Suprapubic skin (tissue), 4 donors: ENCODE measurements at regions not wholly inside any gene's neighbourhood (a gene's known extent, or its start where the extent isn't known, plus 50 kb on each side); places are given as distances from the start of the nearest gene placed in this dataset.
A peak's percentile ranks its signal among the peaks of the same experiment; 100 is the strongest.

Source experiments
- DNase-seq, 2 donors: peaks; one replicate each; pipeline ENCODE4 v3.0.0-alpha.2; 2019; ENCODE audit warnings: low spot score in 2 of 2
- H3K27ac ChIP-seq: fragments of 200-600 bp; sonication (generic); one replicate; pipeline ENCODE4 v1.5.1; 2019
- H3K27me3 ChIP-seq: fragments of 200-600 bp; sonication (generic); one replicate; pipeline ENCODE4 v1.5.1; 2019
- H3K36me3 ChIP-seq: fragments of 200-600 bp; sonication (generic); one replicate; pipeline ENCODE4 v1.5.1; 2019
- H3K4me1 ChIP-seq: fragments of 200-600 bp; sonication (generic); one replicate; pipeline ENCODE4 v1.5.1; 2019
- H3K4me3 ChIP-seq: fragments of 200-600 bp; sonication (generic); one replicate; pipeline ENCODE4 v1.5.1; 2019; ENCODE audit warnings: mild to moderate bottlenecking
- H3K9me3 ChIP-seq: fragments of 200-600 bp; sonication (generic); one replicate; pipeline ENCODE4 v1.5.1; 2019
- CTCF ChIP-seq, 2 donors: fragments of 200-600 bp in 1 of 2; fragments of 450-650 bp in 1 of 2; sonication (generic) in 1 of 2; IDR thresholded peaks; one replicate each; pipeline ENCODE4 v1.5.1; 2016 to 2019; ENCODE audit warnings: antibody characterized with exemption in 2 of 2, mild to moderate bottlenecking in 1 of 2, moderate library complexity in 1 of 2
- EP300 ChIP-seq: sonication (generic); formaldehyde crosslinking; IDR thresholded peaks from one replicate; pipeline ENCODE4 v1.6.1; 2017; ENCODE audit warnings: antibody characterized with exemption
- POLR2A ChIP-seq, 2 donors: fragments of 450-650 bp; IDR thresholded peaks; one replicate each; pipeline ENCODE4 v1.6.1; 2017; ENCODE audit warnings: antibody characterized with exemption in 2 of 2, mild to moderate bottlenecking in 2 of 2, moderate library complexity in 2 of 2
- POLR2AphosphoS5 ChIP-seq, 3 donors: sonication (generic); formaldehyde crosslinking; IDR thresholded peaks; one replicate each; pipeline ENCODE4 v1.6.1; 2017; ENCODE audit warnings: antibody characterized with exemption in 3 of 3
- WGBS: methylation state at CpG from one replicate; pipeline ENCODE4 v1.1.5; 2018; 5-methylcytosine and 5-hydroxymethylcytosine counted together

GRCh38 chr11:76607431-76607830 is 63.1 kb downstream of the LRRC32 start:
- Histone ChIP-seq H3K36me3 (no peaks in the 10 kb centered on the region), H3K4me1 (peaks cover 55% of the 10 kb centered on the region), H3K4me3 (no peak overlapping the region), H3K27me3 (no peaks in the 10 kb centered on the region), H3K9me3 (no peaks in the 10 kb centered on the region), H3K27ac (no peak overlapping the region)
- DNase-seq: no peak
- TF ChIP-seq POLR2A (IDR thresholded peaks at IDR 0.05) (no peak), EP300 (no peak), POLR2AphosphoS5 (IDR thresholded peaks at IDR 0.05) (no peak), CTCF (IDR thresholded peaks at IDR 0.05) (no peak)
- WGBS: 89% methylated on average over 2 of the region's 2 CpGs

DNA sequence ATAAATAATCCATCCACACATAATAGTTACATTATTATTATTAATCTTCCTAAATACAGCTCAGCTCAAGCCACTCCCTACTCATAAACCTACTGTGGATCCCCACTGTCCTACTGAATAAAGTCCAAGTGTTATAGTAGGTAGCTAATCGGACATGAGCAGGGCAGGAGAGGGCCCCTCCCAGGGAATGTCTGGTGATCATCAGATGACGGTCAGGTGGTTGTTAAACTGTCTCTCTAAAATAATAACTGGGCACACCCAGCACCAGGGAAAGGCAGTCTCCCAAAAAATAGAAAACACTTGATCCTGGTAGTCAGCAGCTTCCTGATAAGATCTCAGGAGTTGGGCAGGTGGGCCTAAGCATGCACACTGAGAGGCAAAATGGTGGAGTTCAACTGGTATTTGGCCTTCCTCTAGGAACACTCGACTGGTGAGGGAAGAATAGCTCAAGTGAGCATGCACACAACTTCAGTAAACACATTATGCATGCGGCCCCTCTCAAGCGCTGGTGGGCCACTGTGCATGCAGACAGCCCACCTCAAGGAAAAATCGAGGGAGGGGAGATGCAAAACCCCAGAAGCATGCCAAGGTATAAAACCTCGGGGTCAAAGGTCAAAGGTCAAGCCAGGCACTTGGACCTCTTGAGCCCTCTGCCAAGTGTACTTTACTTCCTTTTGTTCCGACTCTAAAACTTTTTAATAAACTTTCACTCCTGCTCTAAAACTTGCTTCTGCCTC is 65.0 kb downstream of the LRRC32 start:
- no peaks in the 10 kb centered on the region for H3K36me3 ChIP-seq
- peaks cover 54% of the 10 kb centered on the region for H3K4me1 ChIP-seq
- 77% methylated on average over 8 of the region's 8 CpGs for WGBS
- H3K27me3 ChIP-seq: no peaks in the 10 kb centered on the region
- H3K9me3 ChIP-seq: no peaks in the 10 kb centered on the region
- TF ChIP-seq POLR2A (IDR thresholded peaks at IDR 0.05): no peak
- no peak for TF ChIP-seq CTCF (IDR thresholded peaks at IDR 0.05)
- TF ChIP-seq POLR2AphosphoS5 (IDR thresholded peaks at IDR 0.05): no peak
- no peak for TF ChIP-seq EP300
- no peak overlapping the region for H3K4me3 ChIP-seq
- H3K27ac ChIP-seq: peak overlapping the region; percentile 67
- peak; percentile 56 to 69 for DNase-seq

GRCh38 chr11:76604626-76605241 is 65.8 kb downstream of the LRRC32 start:
- DNase-seq: peak; percentile 61 to 80
- Histone ChIP-seq H3K9me3 (no peaks in the 10 kb centered on the region), H3K27ac (peak overlapping the region; percentile 52), H3K4me3 (no peak overlapping the region), H3K27me3 (no peaks in the 10 kb centered on the region), H3K4me1 (peaks cover 49% of the 10 kb centered on the region), H3K36me3 (no peaks in the 10 kb centered on the region)
- 64% methylated on average over 1 of the region's 8 CpGs for WGBS
- TF ChIP-seq CTCF (IDR thresholded peaks at IDR 0.05): no peak
- no peak for TF ChIP-seq EP300
- no peak for TF ChIP-seq POLR2A (IDR thresholded peaks at IDR 0.05)
- no peak for TF ChIP-seq POLR2AphosphoS5 (IDR thresholded peaks at IDR 0.05)

DNA sequence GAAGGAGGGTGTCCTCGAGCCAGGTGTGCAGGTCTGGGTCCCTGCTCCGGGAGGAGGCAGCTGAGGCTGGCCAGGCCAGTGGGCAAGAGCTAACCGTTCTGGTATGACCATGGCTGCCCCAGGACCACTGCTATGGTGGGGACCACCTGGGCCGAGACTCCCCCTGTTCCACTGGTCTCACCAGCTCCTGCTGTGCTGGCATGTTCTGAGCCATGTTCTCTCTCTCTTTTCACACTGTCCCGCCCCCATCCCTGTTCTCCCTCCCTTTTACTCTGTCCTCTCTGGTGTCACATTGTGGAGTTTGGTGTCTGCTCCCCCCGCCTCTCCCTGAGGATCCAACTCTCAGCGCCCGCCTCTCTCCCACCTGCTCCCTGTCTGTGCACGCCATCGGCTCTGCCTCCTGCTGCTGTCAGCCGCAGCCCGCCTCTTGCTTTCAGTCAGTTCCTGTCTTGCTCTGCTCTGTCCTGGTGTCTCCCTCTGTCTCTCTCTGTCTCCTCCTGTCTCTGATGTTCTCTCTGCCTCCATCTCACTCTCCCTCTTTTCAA is 66.4 kb downstream of the LRRC32 start:
- Histone ChIP-seq H3K27ac (peak overlapping the region; percentile 52), H3K9me3 (no peaks in the 10 kb centered on the region), H3K27me3 (no peaks in the 10 kb centered on the region), H3K36me3 (no peaks in the 10 kb centered on the region), H3K4me1 (peaks cover 48% of the 10 kb centered on the region), H3K4me3 (no peak overlapping the region)
- TF ChIP-seq EP300: no peak
- no peak for TF ChIP-seq POLR2A (IDR thresholded peaks at IDR 0.05)
- no peak for TF ChIP-seq POLR2AphosphoS5 (IDR thresholded peaks at IDR 0.05)
- TF ChIP-seq CTCF (IDR thresholded peaks at IDR 0.05): no peak
- WGBS: 60% methylated on average over 12 of the region's 12 CpGs
- peak; percentile 64 to 74 for DNase-seq

GRCh38 chr11:76603202-76603601 is 67.3 kb downstream of the LRRC32 start:
- no peaks in the 10 kb centered on the region for H3K9me3 ChIP-seq
- H3K36me3 ChIP-seq: no peaks in the 10 kb centered on the region
- no peak overlapping the region for H3K4me3 ChIP-seq
- H3K27ac ChIP-seq: peak overlapping the region; percentile 54
- 89% methylated on average over 4 of the region's 4 CpGs for WGBS
- DNase-seq: peak; percentile 52 to 54
- peaks cover 48% of the 10 kb centered on the region for H3K4me1 ChIP-seq
- TF ChIP-seq POLR2AphosphoS5 (IDR thresholded peaks at IDR 0.05): no peak
- TF ChIP-seq CTCF (IDR thresholded peaks at IDR 0.05): no peak
- TF ChIP-seq POLR2A (IDR thresholded peaks at IDR 0.05): no peak
- TF ChIP-seq EP300: no peak
- H3K27me3 ChIP-seq: no peaks in the 10 kb centered on the region
